Heart left ventricle (tissue), 16 donors: ENCODE measurements at regions not wholly inside any gene's neighbourhood (a gene's known extent, or its start where the extent isn't known, plus 50 kb on each side); places are given as distances from the start of the nearest gene placed in this dataset.

Experiments
- ATAC-seq, 4 donors: fragments of 200-7000 bp; cut with Tn5 transposase; one replicate each; pipeline ENCODE4 v1.9.1; 2020 to 2022; ENCODE audit warnings: moderate library complexity in 4 of 4, mild to moderate bottlenecking in 3 of 4, moderate number of reproducible peaks in 1 of 4
- DNase-seq, 5 donors: peaks; one replicate each; pipeline ENCODE4 v3.0.0-alpha.2; 2020
- H3K27ac ChIP-seq, 12 donors: fragments of 200-600 bp; sonication (generic) in 4 of 12; one replicate each; pipeline versions ENCODE4 v1.5.0 to v1.8.0; 2016 to 2022; ENCODE audit warnings: mild to moderate bottlenecking in 2 of 12
- H3K27me3 ChIP-seq, 9 donors: fragments of 200-600 bp; sonication (generic) in 2 of 9; one replicate each; pipeline versions ENCODE4 v1.5.1 to v1.8.0; 2016 to 2022; ENCODE audit warnings: mild to moderate bottlenecking in 3 of 9
- H3K36me3 ChIP-seq, 9 donors: fragments of 200-600 bp; sonication (generic) in 2 of 9; one replicate each; pipeline versions ENCODE4 v1.5.0 to v1.8.0; 2018 to 2022; ENCODE audit warnings: mild to moderate bottlenecking in 2 of 9
- H3K4me1 ChIP-seq, 12 donors: fragments of 200-600 bp; sonication (generic) in 4 of 12; one replicate each; pipeline versions ENCODE4 v1.5.0 to v1.8.0; 2016 to 2022; ENCODE audit warnings: mild to moderate bottlenecking in 3 of 12
- H3K4me3 ChIP-seq, 12 donors: fragments of 200-600 bp; sonication (generic) in 4 of 12; one replicate each; pipeline versions ENCODE4 v1.5.0 to v1.8.0; 2017 to 2022; ENCODE audit warnings: mild to moderate bottlenecking in 9 of 12, moderate library complexity in 4 of 12
- H3K9me3 ChIP-seq, 12 donors: fragments of 200-600 bp; sonication (generic) in 4 of 12; one replicate each; pipeline versions ENCODE4 v1.5.0 to v1.8.0; 2016 to 2022; ENCODE audit warnings: mild to moderate bottlenecking in 1 of 12
- CTCF ChIP-seq, 12 donors: fragments of 200-600 bp; sonication (generic) in 4 of 12; IDR thresholded peaks; one replicate each; pipeline versions ENCODE4 v1.5.0 to v1.8.0; 2018 to 2022; ENCODE audit warnings: antibody characterized with exemption in 12 of 12, mild to moderate bottlenecking in 5 of 12
- POLR2A ChIP-seq, 2 donors: fragments of 450-650 bp; IDR thresholded peaks; one replicate each; pipeline ENCODE4 v1.6.1; 2017; ENCODE audit warnings: antibody characterized with exemption in 2 of 2, mild to moderate bottlenecking in 2 of 2, moderate library complexity in 2 of 2
- WGBS, 4 donors: extraction: QIAGEN DNeasy Blood & Tissue Kit in 2 of 4; methylation state at CpG; one replicate each; pipeline versions ENCODE4 v1.1.5 to v1.1.7; 2013 to 2018; 5-methylcytosine and 5-hydroxymethylcytosine counted together
- intact Hi-C, 10 donors: fragments of 100-400 bp; cut with DNase I; formaldehyde crosslinking; loops; one replicate each; pipeline versions ENCODE4 v1.11.1 to v1.14.2; 2022
- donor health status: ischemic (EF 13 %, LVEDD 7.1; RV severe dilation, severe dysfunction).
- donor health status: healthy with polysubstance abuse.
- donor health status: DM: no; HTN: yes; CAD: no.
- donor health status: DM: no; HTN: no; CAD: no.
- donor health status: ischemic (EF 25% LVEDD 6.9; RV normal size, moderate dysfunction).
- donor health status: ischemic (EF 25% LVEDD 5.7; RV mildly dilated, moderate dysfunction).
- donor health status: healthy.
- donor health status: DM: yes; HTN: yes; CAD: no.
- donor health status: ischemic (EF 35%, LVEDD 5.7; RV mildly dilated, moderate dysfunction).
- donor health status: nonischemic (EF 11% LVEDD 7.7; RV severe dilation, severe dysfunction).
- donor health status: DM: yes; HTN: yes; CAD: no.
- donor health status: PGD.
- donor health status: ischemic (EF 29% LVEDD 5.4; RV normal size, mild dysfunction).
- donor health status: nonischemic (EF 23%, LVEDD 6.1; RV moderate dilation, normal function).

GRCh38 chr4:83885256-83886182, 349.6 kb downstream of the GPAT3 start:
- ATAC-seq, result no peak
- WGBS, 4 donors, result 71 to 79% (median 77%) methylated on average over 6 of the region's 6 CpGs
- no peak overlapping the region for H3K4me3 ChIP-seq

GRCh38 chr4:83876047-83876446, 340.1 kb downstream of the GPAT3 start:
- TF ChIP-seq CTCF (IDR thresholded peaks at IDR 0.05) (no peak), POLR2A (IDR thresholded peaks at IDR 0.05) (no peak)
- peaks cover 0 to 4% (median 0%) of the 10 kb centered on the region in 12 donors for H3K9me3 ChIP-seq
- H3K27ac ChIP-seq, result no peak overlapping the region
- no peak for ATAC-seq
- no peaks in the 10 kb centered on the region for H3K27me3 ChIP-seq
- WGBS, 4 donors, result 76 to 81% (median 77%) methylated on average over 1 of the region's 1 CpG
- H3K4me1 ChIP-seq, result no peaks in the 10 kb centered on the region
- no peak for DNase-seq
- no peaks in the 10 kb centered on the region for H3K36me3 ChIP-seq
- intact Hi-C loops, result no loop called here
- no peak overlapping the region for H3K4me3 ChIP-seq

More at GRCh38 chr4:83885256-83886182, 349.6 kb downstream of the GPAT3 start:
- TF ChIP-seq CTCF (IDR thresholded peaks at IDR 0.05), result no peak
- no peak for TF ChIP-seq POLR2A (IDR thresholded peaks at IDR 0.05)
- Histone ChIP-seq H3K27ac (no peak overlapping the region), H3K4me1 (no peaks in the 10 kb centered on the region), H3K36me3 (no peaks in the 10 kb centered on the region), H3K27me3 (no peaks in the 10 kb centered on the region), H3K9me3 (peaks cover 0 to 14% (median 0%) of the 10 kb centered on the region in 12 donors)
- no peak for DNase-seq
- intact Hi-C loops, result no loop called here

- H3K4me1 ChIP-seq, result no peaks in the 10 kb centered on the region
- peaks cover 0 to 4% (median 0%) of the 10 kb centered on the region in 12 donors for H3K9me3 ChIP-seq
- TF ChIP-seq CTCF (IDR thresholded peaks at IDR 0.05) (no peak), POLR2A (IDR thresholded peaks at IDR 0.05) (no peak)
- 35 to 44% (median 40%) methylated on average over 2 of the region's 2 CpGs for WGBS, 4 donors
- intact Hi-C loops, result no loop called here
- DNase-seq, result no peak
- no peaks in the 10 kb centered on the region for H3K36me3 ChIP-seq
- no peak overlapping the region for H3K27ac ChIP-seq
- ATAC-seq, result no peak
- H3K4me3 ChIP-seq, result no peak overlapping the region
- no peaks in the 10 kb centered on the region for H3K27me3 ChIP-seq
Measured at GRCh38 chr4:83875437-83875836, 339.5 kb downstream of the GPAT3 start.

- DNase-seq (no peak), ATAC-seq (no peak)
- Histone ChIP-seq H3K27ac (no peak overlapping the region), H3K4me1 (no peaks in the 10 kb centered on the region), H3K4me3 (no peak overlapping the region), H3K27me3 (no peaks in the 10 kb centered on the region), H3K9me3 (peaks cover 0 to 4% (median 0%) of the 10 kb centered on the region in 12 donors), H3K36me3 (no peaks in the 10 kb centered on the region)
- TF ChIP-seq CTCF (IDR thresholded peaks at IDR 0.05), result no peak
- no peak for TF ChIP-seq POLR2A (IDR thresholded peaks at IDR 0.05)
- 86 to 93% (median 88%) methylated on average over 2 of the region's 2 CpGs for WGBS, 4 donors
- intact Hi-C loops, result no loop called here
Measured at GRCh38 chr4:83873996-83874395, 338.1 kb downstream of the GPAT3 start.
